Stimulated activated CD8-positive, alpha-beta memory T cell treated with anti-CD3 and anti-CD28 coated beads, Interleukin-7, amount 100 ng/mL, for 4 hours (primary cell): ENCODE measurements at regions not wholly inside any gene's neighbourhood (a gene's known extent, or its start where the extent isn't known, plus 50 kb on each side); places are given as distances from the start of the nearest gene placed in this dataset.
A peak's percentile ranks its signal among the peaks of the same experiment; 100 is the strongest.

Experiments used
- DNase-seq, 2 donors: peaks; one replicate each; pipeline ENCODE4 v3.0.0-alpha.2; 2020; ENCODE audit warnings: low read depth in 2 of 2

- DNase-seq: no peak
These were observed 55.6 kb downstream of the PBDC1 start for GRCh38 chrX:76228499-76228898.

- no peak for DNase-seq
These were observed 76.0 kb downstream of the PBDC1 start for GRCh38 chrX:76248901-76249300.

DNA sequence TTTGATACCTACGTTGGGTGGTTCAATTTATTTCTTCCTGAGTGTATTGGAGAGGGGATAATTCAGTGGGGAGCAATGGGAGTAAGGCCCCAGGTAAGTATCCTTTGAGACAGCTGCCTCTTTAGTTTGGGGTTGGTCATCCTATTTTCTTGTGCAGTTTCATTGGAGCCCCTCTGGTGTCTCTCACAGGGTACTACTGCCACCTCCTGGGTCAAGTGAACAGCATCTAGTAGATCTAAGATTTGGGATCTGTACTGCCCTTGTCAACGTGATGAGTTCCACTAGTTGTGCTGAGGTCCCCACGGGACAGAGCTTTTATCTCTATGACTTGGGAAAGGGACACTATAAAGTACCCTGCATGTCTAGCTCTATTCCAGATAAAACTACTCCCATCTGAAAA lies 80.6 kb downstream of the PBDC1 start:
- DNase-seq: peak; percentile 4 to 17

- DNase-seq: peak in 1 of 2 donors; percentile 5
These were observed 106.1 kb downstream of the PBDC1 start for GRCh38 chrX:76279007-76279406.
